H7 (cell line): ENCODE measurements at regions not wholly inside any gene's neighbourhood (a gene's known extent, or its start where the extent isn't known, plus 50 kb on each side); places are given as distances from the start of the nearest gene placed in this dataset.

Experiments
- DNase-seq: peaks from one replicate; pipeline ENCODE4 v3.0.0; 2012
- H3K27me3 ChIP-seq: 2 replicates; pipeline ENCODE4 v1.6.0; 2011; ENCODE audit warnings: mild to moderate bottlenecking, low read length; ENCODE audit not compliant: control insufficient read depth, insufficient read depth
- H3K36me3 ChIP-seq: replicated peaks from 2 replicates; pipeline ENCODE4 v1.5.1; 2011; ENCODE audit warnings: low read length; ENCODE audit not compliant: control insufficient read depth, insufficient read depth
- H3K4me3 ChIP-seq: 2 replicates; pipeline ENCODE4 v1.5.1; 2011; ENCODE audit warnings: low read depth, mild to moderate bottlenecking, control low read depth, low read length, moderate library complexity; ENCODE audit not compliant: insufficient read depth

GRCh38 chr16:16830401-16830800, 451.5 kb downstream of the NPIPA7 start:
- no peaks in the 10 kb centered on the region for H3K27me3 ChIP-seq
- no peak overlapping the region for H3K4me3 ChIP-seq
- DNase-seq: no peak
- no peaks in the 10 kb centered on the region for H3K36me3 ChIP-seq

- H3K4me3 ChIP-seq: no peak overlapping the region
These were observed 452.0 kb downstream of the NPIPA7 start for GRCh38 chr16:16830973-16831372.

GRCh38 chr16:16833165-16833564, 454.2 kb downstream of the NPIPA7 start:
- H3K36me3 ChIP-seq: no peaks in the 10 kb centered on the region
- no peaks in the 10 kb centered on the region for H3K27me3 ChIP-seq
- no peak for DNase-seq
- no peak overlapping the region for H3K4me3 ChIP-seq

More at GRCh38 chr16:16830973-16831372, 452.0 kb downstream of the NPIPA7 start:
- H3K27me3 ChIP-seq: no peaks in the 10 kb centered on the region
- no peaks in the 10 kb centered on the region for H3K36me3 ChIP-seq
- no peak for DNase-seq

GRCh38 chr16:16850274-16850673, 471.3 kb downstream of the NPIPA7 start:
- no peaks in the 10 kb centered on the region for H3K27me3 ChIP-seq
- H3K4me3 ChIP-seq: no peak overlapping the region

GRCh38 chr16:16857012-16857411, 478.1 kb downstream of the NPIPA7 start:
- no peak for DNase-seq
- no peak overlapping the region for H3K4me3 ChIP-seq
- no peaks in the 10 kb centered on the region for H3K36me3 ChIP-seq
- no peaks in the 10 kb centered on the region for H3K27me3 ChIP-seq

More at GRCh38 chr16:16850274-16850673, 471.3 kb downstream of the NPIPA7 start:
- DNase-seq: no peak
- no peaks in the 10 kb centered on the region for H3K36me3 ChIP-seq

GRCh38 chr16:16857603-16858283, 478.8 kb downstream of the NPIPA7 start:
- no peak overlapping the region for H3K4me3 ChIP-seq

GRCh38 chr16:16861546-16861945, 482.6 kb downstream of the NPIPA7 start:
- Histone ChIP-seq H3K36me3 (no peaks in the 10 kb centered on the region), H3K4me3 (no peak overlapping the region), H3K27me3 (no peaks in the 10 kb centered on the region)
- peak; percentile 63 for DNase-seq

More at GRCh38 chr16:16857603-16858283, 478.8 kb downstream of the NPIPA7 start:
- H3K36me3 ChIP-seq: no peaks in the 10 kb centered on the region
- H3K27me3 ChIP-seq: no peaks in the 10 kb centered on the region
- no peak for DNase-seq

- no peaks in the 10 kb centered on the region for H3K27me3 ChIP-seq
- no peak overlapping the region for H3K4me3 ChIP-seq
- H3K36me3 ChIP-seq: no peaks in the 10 kb centered on the region
- DNase-seq: no peak
These were observed 484.7 kb downstream of the NPIPA7 start for GRCh38 chr16:16863672-16864071.

GRCh38 chr16:16864536-16864935, 485.6 kb downstream of the NPIPA7 start:
- DNase-seq: no peak
- Histone ChIP-seq H3K4me3 (no peak overlapping the region), H3K36me3 (no peaks in the 10 kb centered on the region)

GRCh38 chr16:16865374-16865773, 486.4 kb downstream of the NPIPA7 start:
- no peak for DNase-seq
- Histone ChIP-seq H3K27me3 (no peaks in the 10 kb centered on the region), H3K4me3 (no peak overlapping the region), H3K36me3 (no peaks in the 10 kb centered on the region)

More at GRCh38 chr16:16864536-16864935, 485.6 kb downstream of the NPIPA7 start:
- H3K27me3 ChIP-seq: no peaks in the 10 kb centered on the region

GRCh38 chr16:16867973-16868372, 489.0 kb downstream of the NPIPA7 start:
- H3K27me3 ChIP-seq: no peaks in the 10 kb centered on the region
- peak; percentile 54 for DNase-seq
- no peak overlapping the region for H3K4me3 ChIP-seq
- no peaks in the 10 kb centered on the region for H3K36me3 ChIP-seq

GRCh38 chr16:16868727-16869126, 489.8 kb downstream of the NPIPA7 start:
- peak; percentile 17 for DNase-seq
- Histone ChIP-seq H3K27me3 (no peaks in the 10 kb centered on the region), H3K36me3 (no peaks in the 10 kb centered on the region), H3K4me3 (no peak overlapping the region)

GRCh38 chr16:16869746-16870145, 490.8 kb downstream of the NPIPA7 start:
- DNase-seq: no peak
- H3K4me3 ChIP-seq: no peak overlapping the region
- no peaks in the 10 kb centered on the region for H3K27me3 ChIP-seq
- H3K36me3 ChIP-seq: no peaks in the 10 kb centered on the region

- DNase-seq: no peak
- Histone ChIP-seq H3K36me3 (no peaks in the 10 kb centered on the region), H3K27me3 (no peaks in the 10 kb centered on the region), H3K4me3 (no peak overlapping the region)
These were observed 492.3 kb downstream of the NPIPA7 start for GRCh38 chr16:16871196-16871595.

GRCh38 chr16:16877061-16877460, 498.1 kb downstream of the NPIPA7 start:
- DNase-seq: no peak
- H3K4me3 ChIP-seq: no peak overlapping the region
- H3K27me3 ChIP-seq: no peaks in the 10 kb centered on the region
- H3K36me3 ChIP-seq: no peaks in the 10 kb centered on the region
